Cardiac septum (tissue), 1 donor: ENCODE measurements at regions not wholly inside any gene's neighbourhood (a gene's known extent, or its start where the extent isn't known, plus 50 kb on each side); places are given as distances from the start of the nearest gene placed in this dataset.
"Not testable (repeated sequence)": the region's sequence is repeated elsewhere in the genome, so short reads cannot be mapped to it uniquely, and the experiment has no call there.

Source experiments
- DNase-seq: peaks from one replicate; pipeline ENCODE4 v3.0.0-alpha.2; 2020; ENCODE audit warnings: low spot score
- intact Hi-C: fragments of 100-400 bp; cut with DNase I; formaldehyde crosslinking; loops from one replicate; pipeline ENCODE4 v1.14.0; 2022
- donor health status: DM: no; HTN: no; CAD: no.

GRCh38 chr6:169865346-169866139 lies 114.1 kb downstream of the ERMARD start:
- intact Hi-C loops: no loop called here
- peak; percentile 54 for DNase-seq

GRCh38 chr6:169864148-169865020 lies 113.0 kb downstream of the ERMARD start:
- intact Hi-C loops: no loop called here
- DNase-seq: peak; percentile 47

- intact Hi-C loops: no loop called here
- peak; percentile 9 for DNase-seq
These were observed 112.3 kb downstream of the ERMARD start for GRCh38 chr6:169863710-169864109.

GRCh38 chr6:169862892-169863525 lies 111.6 kb downstream of the ERMARD start:
- intact Hi-C loops: no loop called here
- peak; percentile 41 for DNase-seq

- intact Hi-C loops: no loop called here
- DNase-seq: peak; percentile 33
These were observed 110.8 kb downstream of the ERMARD start for GRCh38 chr6:169862043-169862891.

GRCh38 chr6:169861431-169862042 lies 110.1 kb downstream of the ERMARD start:
- intact Hi-C loops: no loop called here
- DNase-seq: peak; percentile 41

GRCh38 chr6:169859978-169860703 lies 108.7 kb downstream of the ERMARD start:
- intact Hi-C loops: no loop called here
- DNase-seq: peak; percentile 67

GRCh38 chr6:169859401-169859977 lies 108.1 kb downstream of the ERMARD start:
- peak; percentile 67 for DNase-seq
- intact Hi-C loops: no loop called here

- intact Hi-C loops: no loop called here
- DNase-seq: peak; percentile 67
These were observed 107.5 kb downstream of the ERMARD start for GRCh38 chr6:169858935-169859351.

- DNase-seq: peak; percentile 43
These were observed 107.0 kb downstream of the ERMARD start for GRCh38 chr6:169858293-169858934.

GRCh38 chr6:169857343-169858292 lies 106.2 kb downstream of the ERMARD start:
- intact Hi-C loops: no loop called here
- DNase-seq: peak; percentile 64

More at GRCh38 chr6:169858293-169858934, 107.0 kb downstream of the ERMARD start:
- intact Hi-C loops: no loop called here

- intact Hi-C loops: not testable (repeated sequence)
These were observed 105.3 kb downstream of the ERMARD start for GRCh38 chr6:169856442-169857342.

GRCh38 chr6:169854813-169855212 lies 103.4 kb downstream of the ERMARD start:
- no peak for DNase-seq

More at GRCh38 chr6:169856442-169857342, 105.3 kb downstream of the ERMARD start:
- DNase-seq: peak; percentile 55

GRCh38 chr6:169854083-169854725 lies 102.8 kb downstream of the ERMARD start:
- intact Hi-C loops: loop anchor here (5.0 kb wide), 1 partner anchor 53 kb away; no protein-coding TSS in a partner anchor
- DNase-seq: peak; percentile 66

More at GRCh38 chr6:169854813-169855212, 103.4 kb downstream of the ERMARD start:
- intact Hi-C loops: loop anchor here (5.0 kb wide), 1 partner anchor 52 kb away; no protein-coding TSS in a partner anchor
